CD4-positive, alpha-beta T cell treated with Interleukin-6 for 4 hours (primary cell): ENCODE measurements at regions not wholly inside any gene's neighbourhood (a gene's known extent, or its start where the extent isn't known, plus 50 kb on each side); places are given as distances from the start of the nearest gene placed in this dataset.

ENCODE experiments used
- DNase-seq: peaks from one replicate; pipeline ENCODE4 v3.0.0-alpha.2; 2020; ENCODE audit warnings: mixed read lengths

DNA sequence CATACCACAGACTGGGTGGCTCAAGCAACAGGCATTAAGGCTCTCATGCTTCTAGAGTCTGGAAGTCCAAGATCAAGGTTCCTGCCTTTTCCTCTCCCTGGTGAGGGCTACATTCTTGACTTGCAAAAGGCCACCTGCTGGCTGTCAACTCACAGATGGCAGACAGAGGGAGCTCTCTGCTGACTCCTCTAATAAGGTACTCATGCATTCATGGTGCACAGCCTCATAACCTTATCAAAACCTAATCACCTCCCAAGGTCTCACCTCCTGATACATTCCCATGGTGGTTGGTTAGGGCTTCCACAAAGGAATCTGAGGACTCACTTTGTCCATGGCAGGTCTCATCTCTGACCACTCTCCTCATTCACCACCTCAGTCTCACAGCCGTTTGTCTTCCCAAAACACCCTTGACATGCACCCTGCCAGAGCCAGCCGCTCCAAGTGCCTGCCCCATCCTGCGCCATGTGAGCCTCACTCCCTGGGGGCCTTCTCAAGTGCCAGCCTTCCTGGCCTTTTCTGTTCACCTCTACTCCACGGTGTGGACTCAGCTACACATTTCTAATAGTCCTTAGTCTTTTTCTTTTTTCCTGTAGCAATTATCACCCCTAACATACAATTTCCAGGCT is 400.3 kb upstream of the ADARB2 start:
- no peak for DNase-seq

DNA sequence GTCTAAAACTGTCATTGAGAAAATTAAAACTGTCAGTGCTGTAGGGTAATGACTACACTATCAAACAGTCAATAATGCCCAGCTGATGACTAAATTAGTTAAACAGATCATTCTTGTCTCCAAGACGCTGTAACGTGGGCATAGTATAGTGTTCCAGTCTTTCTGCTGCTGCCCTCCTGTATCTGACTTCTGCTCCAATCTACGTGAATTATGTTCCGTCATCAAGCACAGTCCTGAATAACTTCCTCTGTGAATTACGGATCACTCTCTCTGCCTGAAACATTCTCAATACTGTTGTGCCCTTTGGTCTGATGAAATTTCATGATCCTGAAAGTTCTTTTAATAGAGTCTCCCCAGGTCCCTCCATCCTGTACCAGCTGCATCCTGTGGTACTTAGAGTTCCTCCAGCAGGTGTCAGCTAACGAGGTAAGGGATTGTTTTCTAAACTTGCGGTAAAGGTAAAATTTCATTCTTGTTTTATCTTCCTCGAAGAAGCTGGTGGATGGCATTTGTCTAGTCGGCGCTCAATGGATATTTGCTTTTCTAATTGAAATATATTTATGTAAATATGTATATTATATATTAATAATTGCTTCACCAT is 393.5 kb upstream of the ADARB2 start:
- DNase-seq, result no peak

DNA sequence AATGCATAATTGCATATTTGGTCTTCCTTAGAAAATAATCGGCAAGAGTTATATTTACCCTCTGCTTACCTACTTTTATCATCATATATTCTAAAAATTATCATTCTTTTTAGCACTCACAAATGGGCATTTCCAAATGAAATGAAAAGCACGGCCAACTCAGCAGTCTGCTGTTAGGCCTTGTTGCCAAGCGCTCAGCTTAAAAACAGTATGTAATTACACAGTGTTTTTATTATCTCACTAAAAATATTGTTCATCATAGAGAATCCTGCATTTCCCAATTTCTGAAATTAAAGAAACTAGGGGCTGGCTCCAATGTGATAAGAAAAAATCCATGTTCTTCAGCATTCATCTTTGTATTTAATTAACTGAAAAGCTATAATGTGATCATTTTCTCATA is 391.7 kb upstream of the ADARB2 start:
- no peak for DNase-seq

DNA sequence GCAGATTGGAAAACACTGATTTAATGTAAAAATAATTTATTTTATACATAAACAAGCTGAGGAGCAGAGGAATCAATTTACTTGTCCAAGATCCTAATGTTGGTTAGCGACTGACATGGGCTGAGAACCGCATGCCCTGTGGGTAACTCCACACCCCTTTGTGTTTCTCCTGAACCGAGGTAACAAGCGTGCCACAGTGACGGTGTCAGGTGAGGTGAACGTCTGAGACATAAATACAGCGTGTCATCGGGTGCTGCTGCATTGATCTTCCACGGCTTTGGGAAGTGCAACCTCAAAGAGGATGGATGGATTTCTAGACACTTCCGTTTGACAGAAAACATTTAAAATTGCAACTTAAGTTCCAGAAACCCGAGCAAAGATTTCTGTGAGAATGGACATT is 386.8 kb upstream of the ADARB2 start:
- DNase-seq, result no peak

DNA sequence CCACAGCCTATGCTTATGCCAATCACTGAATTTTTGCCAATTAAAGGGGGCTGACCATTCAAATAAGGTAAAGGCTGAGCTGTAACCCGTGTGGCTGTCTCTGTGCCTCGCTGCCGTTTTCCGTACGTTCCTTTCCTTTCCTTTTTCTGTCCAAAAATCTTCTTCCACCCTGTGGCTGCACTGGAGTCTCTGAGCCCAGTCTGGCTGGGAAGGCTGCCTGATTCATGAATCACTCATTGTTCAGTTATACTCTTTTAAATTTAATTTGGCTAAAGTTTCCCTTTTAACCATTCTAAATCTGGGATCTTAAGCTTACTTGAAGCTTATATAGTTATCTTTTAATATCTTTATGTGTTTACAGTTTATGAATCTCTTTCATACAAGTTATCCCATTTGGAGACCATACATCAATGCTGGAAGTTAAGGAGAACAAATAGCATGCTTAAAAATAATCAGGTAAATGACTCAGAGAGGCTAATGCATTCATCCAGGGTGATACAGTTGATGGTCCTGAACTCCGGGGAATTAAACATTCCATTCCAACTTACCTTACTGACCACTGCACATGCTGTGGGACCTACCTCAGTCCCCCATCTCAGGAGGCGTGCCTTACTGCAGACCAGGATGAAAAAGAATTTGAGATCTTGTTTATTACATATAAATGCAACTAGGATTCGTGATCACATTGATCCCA is 385.3 kb upstream of the ADARB2 start:
- no peak for DNase-seq

DNA sequence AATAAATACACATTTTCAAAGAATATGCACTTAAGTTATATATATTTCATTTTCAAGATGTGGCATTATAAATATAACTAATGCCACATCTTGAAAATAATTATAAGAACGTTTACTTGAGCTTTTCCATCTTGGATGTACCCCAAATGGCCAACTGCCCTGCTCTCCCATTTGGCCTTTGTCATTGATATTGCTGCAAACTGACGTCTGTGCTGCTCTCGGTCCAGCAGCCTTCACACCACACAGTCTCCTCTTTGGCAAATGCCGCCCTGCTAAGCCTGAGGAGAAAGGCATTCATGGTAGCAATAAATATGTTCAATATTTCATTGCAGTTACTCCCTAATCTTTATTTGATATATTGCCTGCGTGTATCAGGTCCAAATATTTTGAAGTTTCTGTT is 384.6 kb upstream of the ADARB2 start:
- no peak for DNase-seq

DNA sequence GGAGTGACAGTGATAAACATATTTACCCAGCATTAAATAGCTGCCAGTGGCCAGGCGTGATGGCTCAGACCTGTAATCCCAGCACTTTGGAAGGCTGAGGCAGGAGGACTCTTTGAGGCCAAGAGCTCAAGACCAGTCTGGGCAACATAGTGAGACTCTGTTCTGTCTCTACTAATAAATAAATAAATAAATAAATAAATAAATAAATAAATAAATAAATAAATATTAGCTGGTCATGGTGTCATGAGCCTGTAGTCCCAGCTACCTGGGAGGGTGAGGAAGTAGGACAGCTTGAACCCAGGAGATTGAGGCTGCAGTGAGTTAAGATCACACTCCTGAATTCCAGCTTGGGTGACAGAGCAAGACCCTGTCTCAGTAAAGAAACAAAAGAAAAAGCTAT is 384.0 kb upstream of the ADARB2 start:
- DNase-seq, result no peak

DNA sequence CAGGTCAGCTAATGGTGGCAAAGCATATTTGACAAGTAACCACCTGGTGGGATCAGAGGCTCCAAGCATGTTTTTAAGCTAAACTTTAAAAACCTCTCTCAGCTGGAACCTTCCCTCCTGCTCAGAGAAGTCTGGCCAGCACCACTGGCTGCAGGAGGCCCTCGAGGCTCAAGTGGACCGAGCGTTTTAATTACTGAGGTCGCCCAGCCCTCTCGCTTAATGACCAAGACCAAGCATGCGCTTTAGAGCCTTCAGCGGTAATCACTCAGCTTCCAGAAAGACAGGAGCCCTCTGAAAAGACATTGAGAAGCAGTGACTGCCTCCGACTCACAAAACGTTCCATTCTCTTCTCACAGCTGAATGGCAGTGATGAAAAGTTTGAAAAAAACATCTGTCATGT is 383.4 kb upstream of the ADARB2 start:
- DNase-seq, result no peak

DNA sequence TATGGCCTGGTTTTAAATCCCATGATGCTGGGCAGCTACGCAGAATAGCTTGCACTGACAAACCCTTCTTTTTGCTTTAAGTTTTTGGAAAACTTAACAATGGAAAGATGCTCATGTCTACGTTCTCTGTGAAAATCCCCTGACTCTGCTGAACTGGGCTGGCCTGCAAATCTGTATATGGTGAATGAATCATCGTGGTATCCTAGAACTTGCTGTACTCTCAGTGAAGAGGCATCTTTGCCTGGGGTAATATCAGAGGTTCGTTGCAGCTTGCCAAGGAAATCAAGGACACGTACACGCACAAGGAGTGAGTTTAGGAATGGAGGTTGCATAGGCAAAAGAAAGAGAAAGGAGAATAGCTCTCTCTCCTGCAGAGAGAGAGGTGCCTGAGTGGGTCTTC is 382.0 kb upstream of the ADARB2 start:
- no peak for DNase-seq

DNA sequence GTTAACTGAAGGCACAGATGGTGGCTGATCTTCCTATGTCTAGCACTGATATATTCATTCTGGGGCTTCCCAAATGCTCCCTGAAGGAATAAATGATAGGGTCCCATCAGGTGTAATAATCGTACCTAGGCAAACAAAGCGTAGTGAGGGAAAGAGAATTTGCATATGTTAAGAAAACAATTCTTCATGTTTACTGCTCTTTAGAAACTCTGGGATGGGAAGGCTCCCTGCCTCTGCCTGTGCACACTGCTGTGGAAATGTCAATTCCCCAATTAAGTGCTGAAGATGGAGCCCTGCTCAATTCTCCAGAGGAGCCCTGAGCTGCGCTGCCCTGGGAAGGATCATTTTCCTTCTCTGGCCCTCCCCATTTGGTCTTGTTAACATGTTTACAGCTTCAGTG is 380.9 kb upstream of the ADARB2 start:
- no peak for DNase-seq

DNA sequence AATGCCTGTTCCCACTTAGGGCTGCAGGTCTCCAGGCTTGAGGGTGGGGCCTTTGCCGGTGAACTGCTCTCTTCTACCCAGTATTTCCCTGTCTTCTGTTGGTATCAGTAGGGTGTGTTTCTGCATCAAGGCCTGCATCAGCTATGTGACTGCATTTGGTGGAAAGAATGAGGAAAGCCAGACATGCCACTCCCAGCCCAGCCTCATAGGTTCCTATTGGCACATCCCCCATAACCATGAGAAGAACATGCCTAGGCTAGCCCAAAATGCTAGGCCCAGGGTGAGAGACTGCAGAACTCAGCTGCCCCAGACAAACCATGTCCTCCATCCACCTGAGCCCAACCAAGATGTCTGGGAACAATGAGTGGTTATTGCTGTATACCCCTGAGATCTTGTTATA is 380.3 kb upstream of the ADARB2 start:
- DNase-seq, result no peak

DNA sequence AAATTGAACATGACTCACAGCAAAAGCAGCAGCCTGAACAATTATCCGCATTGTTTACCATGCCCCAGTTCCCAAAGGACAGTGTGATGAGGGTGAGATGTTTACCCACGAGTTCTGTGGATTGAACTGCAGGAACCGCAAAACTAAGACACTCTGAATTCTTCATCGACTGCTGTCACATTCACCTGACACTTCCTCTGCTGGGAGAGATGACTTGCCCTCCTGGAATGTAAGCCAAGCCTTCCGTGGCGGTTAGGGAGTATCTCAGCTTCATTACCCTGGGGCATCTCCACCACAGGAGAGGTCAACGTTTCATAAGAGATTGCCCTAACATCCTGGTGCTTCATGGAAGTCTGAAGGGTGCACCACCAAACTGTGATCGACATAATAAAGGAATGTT is 374.6 kb upstream of the ADARB2 start:
- no peak for DNase-seq

DNA sequence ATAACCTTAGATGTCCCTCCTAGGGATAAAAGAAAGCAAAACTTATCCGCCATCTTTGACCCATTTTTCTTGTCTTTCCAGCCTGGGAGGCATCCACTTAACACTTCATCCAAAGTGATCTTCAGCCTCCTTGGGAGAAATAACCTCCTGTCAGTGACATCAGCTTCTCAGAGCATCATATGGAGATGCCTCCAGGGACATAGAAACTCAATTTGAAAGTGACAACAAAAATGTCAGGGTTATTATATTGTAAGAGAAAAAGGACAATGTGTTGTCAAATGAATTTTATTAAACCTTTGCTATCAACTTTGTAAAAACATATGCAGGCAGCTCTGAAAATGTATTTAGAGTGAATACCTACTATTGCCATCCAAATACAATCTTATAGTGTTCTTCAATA is 371.2 kb upstream of the ADARB2 start:
- no peak for DNase-seq

DNA sequence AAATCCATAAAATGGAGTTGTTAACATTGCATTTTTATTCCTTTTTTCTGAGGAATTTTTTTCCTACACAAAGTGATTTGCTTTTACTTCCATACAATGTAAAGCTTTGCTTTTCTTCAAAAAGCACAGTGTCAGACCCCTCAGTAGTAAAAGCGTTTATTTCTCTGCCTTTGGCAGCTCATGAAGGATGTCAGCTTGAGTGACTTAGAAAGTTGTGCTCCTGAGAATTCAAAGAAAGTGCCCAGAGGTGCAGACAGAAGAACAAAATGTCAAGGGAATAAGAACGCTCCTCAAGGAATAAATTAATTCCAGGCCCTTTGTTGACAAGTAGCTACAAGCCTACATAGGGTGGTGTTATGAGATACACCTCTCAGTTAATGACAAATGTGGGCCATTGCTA is 369.3 kb upstream of the ADARB2 start:
- no peak for DNase-seq

DNA sequence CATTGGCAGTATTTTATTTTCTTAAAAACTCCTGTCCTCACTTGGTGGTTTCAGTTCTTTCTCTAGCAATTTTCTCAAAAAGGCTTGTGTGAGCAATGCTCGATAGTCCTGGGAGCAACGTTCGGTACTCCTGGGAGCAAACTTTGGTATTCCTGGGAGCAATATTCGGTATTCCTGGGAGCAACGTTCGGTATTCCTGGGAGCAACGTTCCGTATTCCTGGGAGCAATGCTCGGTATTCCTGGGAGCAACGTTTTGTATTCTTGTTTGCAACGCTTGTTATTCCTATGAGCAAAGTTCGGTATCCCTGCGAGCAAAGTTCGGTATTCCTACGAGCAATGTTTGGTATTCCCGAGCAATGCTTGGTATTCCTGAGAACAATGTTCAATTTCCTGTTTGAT is 362.0 kb upstream of the ADARB2 start:
- no peak for DNase-seq

DNA sequence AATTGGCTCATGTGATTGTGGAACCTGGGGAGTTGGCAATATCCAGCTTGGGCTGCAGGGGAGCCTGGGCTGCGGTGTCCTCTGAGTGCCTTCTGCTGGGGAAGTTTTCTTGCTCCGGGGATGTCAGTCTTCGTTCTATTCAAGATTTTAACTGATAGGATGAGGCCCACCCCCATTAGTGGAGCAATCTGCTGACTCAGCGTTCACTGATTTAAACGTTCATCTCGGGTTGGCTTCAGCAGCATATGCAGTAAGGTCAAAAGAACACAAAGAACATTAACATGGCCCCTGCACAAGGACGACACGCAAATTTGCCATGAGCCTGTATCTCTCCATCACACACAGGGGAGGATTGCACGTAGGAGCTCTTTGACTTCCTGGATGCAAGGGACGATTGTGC is 360.6 kb upstream of the ADARB2 start:
- no peak for DNase-seq

DNA sequence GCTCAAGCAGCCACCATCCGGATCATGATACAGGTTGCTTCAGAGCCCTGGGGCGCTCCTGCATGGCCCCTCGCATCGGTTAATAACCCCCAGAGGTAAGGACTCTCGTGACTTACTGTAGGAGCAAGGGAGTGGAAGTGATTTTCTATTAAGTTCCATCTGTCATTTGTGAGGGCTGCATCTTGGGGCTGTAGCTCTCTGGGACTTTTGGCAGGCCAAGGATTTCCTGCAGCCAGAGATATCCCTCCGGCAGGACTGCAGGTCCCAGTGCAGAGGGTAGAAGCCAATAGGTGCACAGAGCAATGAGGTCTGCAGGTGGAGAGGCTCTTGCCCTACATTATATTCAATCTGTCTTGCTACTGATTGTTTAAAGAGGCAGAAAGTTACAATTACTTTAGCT is 356.8 kb upstream of the ADARB2 start:
- DNase-seq, result no peak

DNA sequence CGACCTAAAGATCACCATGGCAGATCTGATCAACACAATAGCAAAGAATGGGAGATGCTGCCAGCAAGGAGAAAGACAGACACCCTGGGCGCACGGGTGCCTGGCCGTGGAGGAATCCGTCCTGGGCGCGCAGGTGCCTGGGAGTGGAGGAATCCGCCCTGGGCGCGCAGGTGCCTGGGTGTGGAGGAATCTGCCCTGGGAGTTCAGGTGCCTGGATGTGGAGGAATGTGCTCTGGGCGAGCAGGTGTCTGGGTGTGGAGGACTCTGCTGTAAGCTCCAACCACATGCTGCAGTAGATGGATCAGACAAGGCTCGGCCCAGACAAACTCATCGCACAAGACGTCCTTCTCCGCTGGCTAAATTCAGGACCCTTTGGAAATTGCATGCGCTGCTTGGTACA is 346.3 kb upstream of the ADARB2 start:
- no peak for DNase-seq

DNA sequence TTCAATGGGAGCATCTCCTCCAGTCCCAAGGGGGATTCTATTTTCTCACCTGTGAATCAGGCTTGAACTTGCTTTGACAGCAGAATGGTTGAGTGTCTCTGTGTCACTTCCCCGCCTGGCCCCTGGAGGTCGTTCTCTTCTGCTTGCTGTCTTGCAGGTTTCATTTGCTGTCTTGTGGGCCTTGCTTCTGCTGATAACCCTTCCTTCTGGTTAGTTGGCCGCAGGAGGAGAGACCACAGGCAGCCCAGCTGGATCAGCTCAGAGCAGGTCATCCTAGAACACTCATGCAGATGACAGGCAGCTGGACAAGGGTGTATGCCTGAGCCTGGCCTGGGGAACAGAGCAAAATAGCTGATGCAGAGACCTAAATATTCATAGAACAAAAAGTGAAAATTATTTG is 344.2 kb upstream of the ADARB2 start:
- no peak for DNase-seq

DNA sequence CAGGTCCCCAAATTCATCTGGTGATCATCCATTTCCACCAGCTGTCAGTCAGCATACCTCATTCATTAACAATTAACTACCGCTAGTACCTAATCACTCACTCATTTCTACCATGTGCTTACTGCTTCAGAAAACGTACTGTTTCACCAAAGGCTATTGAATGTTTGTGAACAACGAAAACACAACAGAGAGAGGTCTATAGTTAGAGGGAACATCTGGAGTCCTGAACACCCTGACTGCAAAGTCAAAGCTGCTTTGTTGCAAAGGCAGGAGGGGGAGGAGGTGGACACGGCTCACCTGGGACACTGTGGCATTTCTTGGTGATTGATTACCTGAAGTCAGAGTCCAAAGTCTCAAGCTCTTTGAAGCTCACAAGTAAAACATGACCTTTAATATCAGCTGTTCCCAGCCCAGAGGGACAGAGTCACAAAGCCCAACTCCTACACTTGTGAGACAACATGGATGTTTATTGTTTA is 342.3 kb upstream of the ADARB2 start:
- no peak for DNase-seq

DNA sequence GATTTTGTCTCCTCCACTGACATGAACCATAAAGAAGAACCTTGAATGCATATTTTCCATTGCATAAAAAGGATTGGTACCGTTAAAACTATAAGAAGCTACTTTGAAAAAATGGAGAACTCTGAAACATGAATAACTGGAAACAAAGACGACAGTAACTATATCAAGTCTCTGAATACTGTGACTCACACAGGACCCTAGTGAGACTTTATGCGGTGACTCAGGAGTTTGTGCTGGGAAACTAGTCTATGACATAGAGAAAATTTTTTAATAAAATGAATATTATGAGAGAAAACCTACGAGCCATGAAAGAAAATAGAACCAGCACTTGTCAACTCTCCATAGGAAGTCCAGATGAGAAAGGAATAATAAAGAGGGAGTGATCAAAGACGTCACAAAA is 339.9 kb upstream of the ADARB2 start:
- DNase-seq, result no peak

DNA sequence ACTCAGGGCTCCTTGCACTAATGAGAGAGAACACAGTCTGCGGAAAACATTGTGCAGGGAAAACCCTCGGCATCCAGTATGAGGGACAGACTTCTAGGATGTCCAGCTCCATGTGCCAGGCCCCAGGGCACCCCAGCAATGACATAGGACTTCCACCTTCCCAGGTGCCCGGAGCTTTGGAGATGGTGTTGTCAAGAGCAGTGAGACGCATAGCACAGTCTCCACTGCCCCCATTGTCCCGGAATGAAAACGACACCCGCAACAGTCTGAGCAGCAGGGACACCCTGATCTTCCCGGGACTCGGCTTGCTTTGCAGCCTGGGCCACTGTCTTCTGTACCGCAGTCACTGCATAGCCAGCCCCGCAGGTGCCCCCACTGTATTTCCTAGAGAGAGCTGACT is 339.2 kb upstream of the ADARB2 start:
- DNase-seq, result no peak

DNA sequence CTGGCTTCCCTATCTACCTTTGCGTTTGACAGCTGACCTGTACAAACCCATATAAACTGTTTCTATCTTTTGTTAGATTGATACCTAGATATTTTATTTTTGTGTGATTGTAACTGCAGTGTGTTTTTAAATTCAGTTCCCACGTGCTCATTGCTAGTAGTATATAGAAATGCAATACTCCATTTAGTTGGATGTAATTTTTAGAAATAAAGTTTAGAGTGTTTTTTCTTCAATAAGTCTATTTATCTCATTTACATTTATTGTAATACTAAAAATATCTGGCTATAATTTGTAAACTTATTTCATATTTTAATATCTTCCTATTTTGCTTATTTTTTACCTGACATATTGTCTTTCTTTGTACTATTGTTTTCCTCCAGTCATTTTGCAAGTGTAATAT is 329.7 kb upstream of the ADARB2 start:
- DNase-seq, result no peak

DNA sequence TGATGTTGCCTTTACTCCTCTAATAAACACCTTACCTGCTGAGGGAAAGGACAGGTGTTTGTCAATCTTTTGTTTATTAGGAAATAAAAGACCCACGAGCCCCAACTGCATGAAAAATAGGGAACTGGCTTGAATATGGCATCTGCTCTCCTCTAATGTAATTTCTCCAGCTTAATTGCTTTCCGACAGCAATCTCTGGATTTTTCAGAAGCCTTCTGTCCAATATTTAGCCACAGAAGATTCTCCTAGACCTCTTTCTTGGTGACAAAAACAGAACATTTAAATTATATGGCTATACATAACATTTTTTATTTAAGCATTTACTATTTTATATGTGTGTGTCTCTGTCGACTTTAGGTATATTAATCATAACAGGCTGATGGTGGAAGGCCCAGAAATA is 317.4 kb upstream of the ADARB2 start:
- no peak for DNase-seq

DNA sequence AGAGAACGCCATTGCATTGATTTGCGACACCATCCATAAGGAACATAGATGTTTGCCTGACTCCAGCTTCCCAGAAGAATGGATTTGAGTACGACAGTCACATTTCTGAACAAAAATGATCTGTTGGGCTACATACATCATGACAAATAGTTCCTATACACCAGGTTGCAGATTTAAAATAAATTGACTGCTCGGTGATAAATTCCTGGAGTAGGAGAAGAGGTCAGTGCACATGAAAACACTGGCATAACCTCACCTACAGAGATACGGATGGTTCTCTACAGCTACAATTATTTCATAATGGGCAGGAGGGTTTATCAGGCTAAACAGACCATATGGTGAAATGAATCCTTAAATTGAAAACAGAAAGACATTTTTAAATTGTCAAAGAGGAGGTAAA is 316.5 kb upstream of the ADARB2 start:
- no peak for DNase-seq
